ENCODE measurements at regions not wholly inside any gene's neighbourhood (a gene's known extent, or its start where the extent isn't known, plus 50 kb on each side); places are given as distances from the start of the nearest gene placed in this dataset.

DNA sequence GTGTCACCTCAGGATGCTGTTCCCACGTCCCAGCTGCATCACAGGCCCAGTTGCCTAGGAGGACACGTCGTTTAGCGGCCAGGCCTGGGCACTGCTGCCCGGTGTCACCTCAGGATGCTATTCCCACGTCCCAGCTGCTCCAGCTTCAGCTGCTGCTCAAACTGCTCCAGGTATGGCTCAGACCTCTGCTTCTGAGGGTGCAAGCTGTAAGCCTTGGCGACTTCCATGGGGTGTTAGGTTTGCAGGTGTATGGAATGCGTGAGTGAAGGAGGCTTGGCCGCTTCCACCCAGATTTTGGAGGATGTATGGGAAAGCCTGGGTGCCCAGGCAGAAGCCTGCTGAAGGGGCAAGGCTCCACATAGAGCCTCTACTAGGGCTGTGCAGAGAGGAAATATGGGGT lies 205.3 kb upstream of the B3GAT1 start:
- DNase-seq (ENCODE audit: low read depth in 3 of 3, low spot score in 2 of 3), result no peak

DNA sequence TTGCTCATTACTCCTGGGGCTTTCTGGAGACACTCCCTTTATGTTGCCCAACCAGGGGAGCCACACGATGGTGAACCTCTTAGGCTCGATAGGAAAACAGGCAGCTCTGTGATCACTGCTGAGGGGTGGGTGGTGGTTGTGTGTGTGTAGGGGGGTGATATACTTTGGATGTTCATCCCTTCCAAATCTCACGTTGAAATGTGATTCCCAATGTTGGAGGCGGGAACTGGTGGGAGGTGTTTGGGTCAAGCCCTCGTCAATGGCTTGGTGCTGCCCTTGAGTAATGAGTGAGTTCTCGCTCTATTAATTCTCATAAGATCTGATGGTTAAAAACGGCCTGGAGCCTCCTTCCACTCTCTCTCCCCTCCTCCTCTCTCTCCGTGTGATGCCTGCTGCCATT lies 204.0 kb upstream of the B3GAT1 start:
- DNase-seq (ENCODE audit: low read depth in 3 of 3, low spot score in 2 of 3), result no peak

DNA sequence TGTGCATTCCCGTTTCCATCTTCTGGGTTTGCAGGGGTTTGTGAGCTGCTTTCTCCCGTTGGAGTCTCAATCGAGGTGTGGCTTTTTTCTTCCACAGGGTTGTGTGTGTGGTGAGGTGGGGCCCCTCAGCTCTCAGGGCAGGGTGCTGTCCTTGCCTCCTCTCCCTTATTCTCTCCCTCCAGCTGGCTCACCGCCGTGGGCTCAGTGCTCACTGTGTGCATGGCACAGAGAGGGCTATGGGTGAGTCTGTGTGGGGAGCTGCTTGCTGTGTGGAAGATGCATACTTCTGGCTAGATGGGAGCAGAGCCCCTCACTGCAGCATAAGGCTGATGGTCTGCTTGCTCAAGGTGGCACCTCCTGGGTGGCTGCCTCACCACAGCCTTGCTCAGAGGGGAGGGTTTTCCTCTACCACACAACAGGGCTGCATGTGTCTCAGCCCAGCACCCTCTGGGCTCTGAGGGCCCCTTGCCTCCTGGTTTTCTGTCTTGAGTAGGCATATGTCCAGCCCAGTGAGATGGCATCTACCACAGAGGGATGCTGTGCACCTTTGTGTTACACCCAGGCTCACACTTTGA lies 203.1 kb upstream of the B3GAT1 start:
- DNase-seq (ENCODE audit: low read depth in 3 of 3, low spot score in 2 of 3), result no peak

GRCh38 chr11:134614141-134614540 lies 202.1 kb upstream of the B3GAT1 start:
- DNase-seq (ENCODE audit: low read depth in 3 of 3, low spot score in 2 of 3), result no peak

DNA sequence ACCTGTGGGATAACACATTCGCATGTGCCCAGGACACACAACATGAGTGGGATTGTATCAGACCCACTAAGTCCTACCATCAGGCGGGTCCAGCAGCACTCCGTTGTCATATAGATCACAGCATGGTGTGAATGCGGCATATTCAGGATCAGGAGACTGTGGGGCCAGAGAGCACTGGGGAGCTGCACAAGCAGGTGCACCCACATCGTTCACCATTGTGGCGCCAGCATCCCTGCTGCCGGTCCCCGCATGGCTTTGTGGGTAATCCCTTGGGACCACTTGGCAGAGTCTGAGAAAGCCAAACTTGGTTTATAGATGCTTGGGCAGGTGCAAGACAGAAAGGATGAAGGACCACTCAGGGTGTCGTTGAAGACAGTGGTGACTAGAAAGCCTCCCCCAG lies 201.6 kb upstream of the B3GAT1 start:
- DNase-seq (ENCODE audit: low read depth in 3 of 3, low spot score in 2 of 3), result no peak

GRCh38 chr11:134612140-134613030 lies 200.3 kb upstream of the B3GAT1 start:
- no peak for DNase-seq (ENCODE audit: low read depth in 3 of 3, low spot score in 2 of 3)

GRCh38 chr11:134611537-134611936 lies 199.5 kb upstream of the B3GAT1 start:
- no peak for DNase-seq (ENCODE audit: low read depth in 3 of 3, low spot score in 2 of 3)

DNA sequence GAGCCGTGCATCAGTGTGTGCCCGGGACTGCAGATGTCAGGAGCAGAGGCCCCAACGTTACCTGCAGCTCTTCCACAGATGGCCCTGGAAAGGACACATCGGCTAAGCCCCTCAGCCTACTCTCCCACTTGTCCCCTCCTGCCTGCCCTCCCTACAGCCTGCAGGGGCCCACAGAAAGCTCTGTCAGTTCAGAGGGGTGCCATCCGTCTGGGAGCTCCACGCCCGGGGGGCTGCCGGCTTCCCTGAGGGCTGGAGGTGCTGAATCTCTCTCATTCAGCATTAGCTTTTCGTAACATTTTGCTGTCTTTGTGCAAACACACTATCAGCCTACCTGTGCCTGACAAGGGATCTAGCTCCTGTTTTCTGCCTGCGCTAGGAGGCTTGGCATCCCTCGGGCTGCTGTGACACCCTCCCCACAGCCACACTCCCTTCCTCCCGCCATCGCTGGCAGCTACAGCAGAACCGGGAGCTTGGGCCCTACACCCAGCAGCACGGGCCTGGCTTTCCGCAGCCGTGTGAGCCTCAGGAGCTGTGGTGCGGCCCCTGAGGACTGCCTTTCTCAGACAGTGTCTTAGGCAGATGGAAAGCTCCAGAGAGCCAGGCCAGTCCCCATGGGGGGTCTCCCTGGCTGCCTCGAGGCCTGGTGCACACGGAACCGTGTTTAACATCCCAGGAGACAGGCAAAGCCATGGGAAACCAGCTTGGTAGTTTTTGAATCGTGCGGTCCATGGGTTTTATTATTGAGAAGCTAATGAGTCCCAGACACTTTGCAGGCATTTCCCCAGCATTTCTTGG lies 198.3 kb upstream of the B3GAT1 start:
- no peak for DNase-seq (ENCODE audit: low read depth in 3 of 3, low spot score in 2 of 3)

GRCh38 chr11:134609361-134610115 lies 197.5 kb upstream of the B3GAT1 start:
- DNase-seq (ENCODE audit: low read depth in 3 of 3, low spot score in 2 of 3), result no peak

GRCh38 chr11:134607963-134608750 lies 196.1 kb upstream of the B3GAT1 start:
- DNase-seq (ENCODE audit: low read depth in 3 of 3, low spot score in 2 of 3), result no peak

- DNase-seq (ENCODE audit: low read depth in 3 of 3, low spot score in 2 of 3), result no peak
These were observed 194.2 kb upstream of the B3GAT1 start for GRCh38 chr11:134606251-134606650.

GRCh38 chr11:134604886-134605285 lies 192.8 kb upstream of the B3GAT1 start:
- no peak for DNase-seq (ENCODE audit: low read depth in 3 of 3, low spot score in 2 of 3)

GRCh38 chr11:134599299-134599771 lies 187.3 kb upstream of the B3GAT1 start:
- DNase-seq (ENCODE audit: low read depth in 3 of 3, low spot score in 2 of 3), result no peak

DNA sequence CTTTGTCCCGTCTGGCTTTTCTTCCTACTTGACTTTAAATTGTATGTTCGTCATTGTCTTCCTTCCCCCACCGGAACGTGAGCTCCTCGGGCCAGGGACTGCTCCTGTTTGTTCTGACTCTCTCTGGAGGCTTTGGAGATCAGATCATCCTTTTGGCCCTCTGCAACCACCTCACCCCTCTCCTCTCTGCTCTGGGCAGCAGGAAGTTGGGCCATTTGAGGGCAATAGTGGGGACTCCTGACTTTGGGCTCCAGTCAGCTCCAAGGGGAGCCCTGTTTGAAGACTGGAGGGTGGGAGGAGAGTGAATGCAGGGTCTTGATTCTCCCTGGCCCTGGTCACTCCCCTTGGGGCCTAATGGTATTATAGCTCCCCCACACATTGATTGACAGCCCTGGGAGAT lies 186.3 kb upstream of the B3GAT1 start:
- no peak for DNase-seq (ENCODE audit: low read depth in 3 of 3, low spot score in 2 of 3)

- no peak for DNase-seq (ENCODE audit: low read depth in 3 of 3, low spot score in 2 of 3)
These were observed 185.4 kb upstream of the B3GAT1 start for GRCh38 chr11:134597452-134597851.

- DNase-seq (ENCODE audit: low read depth in 3 of 3, low spot score in 2 of 3), result no peak
These were observed 184.4 kb upstream of the B3GAT1 start for GRCh38 chr11:134596404-134596803.

- no peak for DNase-seq (ENCODE audit: low read depth in 3 of 3, low spot score in 2 of 3)
These were observed 180.4 kb upstream of the B3GAT1 start for GRCh38 chr11:134592391-134592990.

DNA sequence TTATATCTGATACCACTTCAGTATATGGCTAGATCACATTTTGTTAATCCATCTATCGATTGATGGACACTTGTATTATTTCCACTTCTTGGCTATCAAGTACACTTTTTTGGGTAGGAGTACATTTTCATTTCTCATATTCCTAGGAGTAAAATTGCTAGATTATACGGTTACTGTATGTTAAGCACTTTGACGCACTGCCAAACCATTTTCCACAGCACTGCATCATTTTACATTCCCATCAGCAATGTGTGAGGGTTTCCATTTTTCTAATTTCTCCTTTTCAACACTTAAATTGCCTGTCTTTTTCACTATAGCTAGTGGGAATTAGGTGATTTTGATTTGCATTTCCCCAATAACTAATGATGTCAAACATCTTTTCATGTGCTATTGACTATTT lies 179.3 kb upstream of the B3GAT1 start:
- no peak for DNase-seq (ENCODE audit: low read depth in 3 of 3, low spot score in 2 of 3)

GRCh38 chr11:134589129-134589528 lies 177.1 kb upstream of the B3GAT1 start:
- no peak for DNase-seq (ENCODE audit: low read depth in 3 of 3, low spot score in 2 of 3)

All from right renal cortex interstitium (tissue), 3 donors.